ENCODE measurements at regions not wholly inside any gene's neighbourhood (a gene's known extent, or its start where the extent isn't known, plus 50 kb on each side); places are given as distances from the start of the nearest gene placed in this dataset.

DNA sequence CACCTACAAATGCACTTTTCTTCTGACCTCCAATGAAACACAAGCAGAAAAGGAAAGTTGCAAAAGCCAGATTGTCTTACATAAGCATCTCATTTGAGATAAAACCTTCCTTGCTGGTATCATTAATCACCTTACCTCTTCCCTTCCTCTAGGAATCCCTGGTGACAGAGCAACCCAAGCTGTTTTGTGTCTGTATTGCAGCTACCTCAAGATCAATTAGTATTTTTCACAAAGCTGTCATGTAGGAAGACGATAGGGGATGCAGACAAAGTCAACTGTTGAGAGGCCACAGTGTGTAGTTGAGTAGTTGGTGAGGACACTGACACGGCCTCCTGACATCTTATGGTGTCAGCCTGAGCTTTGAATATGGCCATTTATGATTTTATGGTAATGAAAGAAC, 339.1 kb upstream of the SLC10A2 start:
- TF ChIP-seq CTCF (IDR thresholded peaks at IDR 0.05), result no peak
- no peak for TF ChIP-seq POLR2A (IDR thresholded peaks at IDR 0.05)
